Activated CD8-positive, alpha-beta T cell treated with anti-CD3 and anti-CD28 coated beads for 36 hours (primary cell): ENCODE measurements at regions not wholly inside any gene's neighbourhood (a gene's known extent, or its start where the extent isn't known, plus 50 kb on each side); places are given as distances from the start of the nearest gene placed in this dataset.

ENCODE experiments used
- ATAC-seq: fragments of 200-7000 bp; cut with Tn5 transposase; one replicate; pipeline ENCODE4 v1.10.0; 2021; ENCODE audit warnings: mild to moderate bottlenecking, moderate library complexity
- CTCF ChIA-PET: fragments of 350-600 bp; sonication (Branson Sonifier 250); formaldehyde crosslinking; loops from one replicate; lab custom pipeline; 2021; ENCODE audit warnings: antibody characterized with exemption; lab: Charles Lee
- POLR2A ChIA-PET: fragments of 350-600 bp; sonication (Branson Sonifier 250); formaldehyde crosslinking; loops from one replicate; lab custom pipeline; 2021; ENCODE audit warnings: antibody characterized with exemption; lab: Charles Lee
- DNase-seq: peaks from one replicate; pipeline ENCODE4 v3.0.0-alpha.2; 2020
- H3K27ac Mint-ChIP-seq: one replicate; pipeline ENCODE4 v1.8.0; 2021; ENCODE audit warnings: mild to moderate bottlenecking, mixed read lengths
- H3K27me3 Mint-ChIP-seq: one replicate; pipeline ENCODE4 v1.8.0; 2021; ENCODE audit warnings: mixed read lengths
- H3K36me3 Mint-ChIP-seq: one replicate; pipeline ENCODE4 v1.8.0; 2021; ENCODE audit warnings: low read depth, mixed read lengths
- H3K4me1 Mint-ChIP-seq: one replicate; pipeline ENCODE4 v1.8.0; 2021; ENCODE audit warnings: low read depth, mixed read lengths
- H3K4me3 Mint-ChIP-seq: one replicate; pipeline ENCODE4 v1.8.0; 2021; ENCODE audit warnings: mild to moderate bottlenecking, moderate library complexity, mixed read lengths
- H3K9me3 Mint-ChIP-seq: one replicate; pipeline ENCODE4 v1.8.0; 2021; ENCODE audit warnings: mixed read lengths
- CTCF ChIP-seq: fragments of 200-600 bp; IDR thresholded peaks from one replicate; pipeline ENCODE4 v1.8.0; 2022; ENCODE audit warnings: antibody characterized with exemption, mild to moderate bottlenecking
- intact Hi-C: fragments of 100-400 bp; cut with micrococcal nuclease; formaldehyde crosslinking; loops from one replicate; pipeline ENCODE4 v1.10.0; 2022

GRCh38 chr5:72651109-72651508 is 143.9 kb upstream of the ZNF366 start:
- intact Hi-C loops: no loop called here
- DNase-seq: no peak
- H3K4me1 Mint-ChIP-seq: no peaks in the 10 kb centered on the region
- no peaks in the 10 kb centered on the region for H3K36me3 Mint-ChIP-seq
- H3K27ac Mint-ChIP-seq: no peak overlapping the region
- CTCF ChIA-PET: no interaction called here
- ATAC-seq: no peak
- no peak overlapping the region for H3K4me3 Mint-ChIP-seq
- no peaks in the 10 kb centered on the region for H3K9me3 Mint-ChIP-seq
- H3K27me3 Mint-ChIP-seq: peaks cover 2% of the 10 kb centered on the region
- POLR2A ChIA-PET: no interaction called here
- no peak for TF ChIP-seq CTCF

- POLR2A ChIA-PET: interaction anchor here (0.8 kb wide), 1 partner anchor 174 kb away, joined by 3 read pairs; no protein-coding TSS in a partner anchor
- no peak for DNase-seq
- ATAC-seq: no peak
These were observed 142.2 kb upstream of the ZNF366 start for GRCh38 chr5:72649449-72649848.

GRCh38 chr5:72648480-72648879 is 141.3 kb upstream of the ZNF366 start:
- Mint-ChIP-seq H3K27me3 (peaks cover 2% of the 10 kb centered on the region), H3K27ac (no peak overlapping the region), H3K4me3 (no peak overlapping the region), H3K4me1 (no peaks in the 10 kb centered on the region), H3K9me3 (no peaks in the 10 kb centered on the region), H3K36me3 (no peaks in the 10 kb centered on the region)
- ChIA-PET POLR2A (interaction anchor here (0.8 kb wide), 1 partner anchor 175 kb away, joined by 3 read pairs; no protein-coding TSS in a partner anchor), CTCF (no interaction called here)
- no peak for TF ChIP-seq CTCF
- intact Hi-C loops: no loop called here
- DNase-seq (no peak), ATAC-seq (no peak)

More at GRCh38 chr5:72649449-72649848, 142.2 kb upstream of the ZNF366 start:
- H3K4me1 Mint-ChIP-seq: no peaks in the 10 kb centered on the region
- no peak overlapping the region for H3K27ac Mint-ChIP-seq
- intact Hi-C loops: no loop called here
- no peaks in the 10 kb centered on the region for H3K9me3 Mint-ChIP-seq
- CTCF ChIA-PET: no interaction called here
- peaks cover 2% of the 10 kb centered on the region for H3K27me3 Mint-ChIP-seq
- H3K36me3 Mint-ChIP-seq: no peaks in the 10 kb centered on the region
- no peak for TF ChIP-seq CTCF
- H3K4me3 Mint-ChIP-seq: no peak overlapping the region

- intact Hi-C loops: no loop called here
- H3K36me3 Mint-ChIP-seq: no peaks in the 10 kb centered on the region
- DNase-seq (no peak), ATAC-seq (no peak)
- H3K9me3 Mint-ChIP-seq: no peaks in the 10 kb centered on the region
- no peak for TF ChIP-seq CTCF
- no peak overlapping the region for H3K4me3 Mint-ChIP-seq
- no peaks in the 10 kb centered on the region for H3K4me1 Mint-ChIP-seq
- no peak overlapping the region for H3K27ac Mint-ChIP-seq
- ChIA-PET POLR2A (no interaction called here), CTCF (no interaction called here)
- peaks cover 4% of the 10 kb centered on the region for H3K27me3 Mint-ChIP-seq
These were observed 140.6 kb upstream of the ZNF366 start for GRCh38 chr5:72647806-72648205.

- Mint-ChIP-seq H3K36me3 (no peaks in the 10 kb centered on the region), H3K9me3 (no peaks in the 10 kb centered on the region), H3K27ac (no peak overlapping the region), H3K4me3 (no peak overlapping the region), H3K27me3 (peaks cover 4% of the 10 kb centered on the region), H3K4me1 (no peaks in the 10 kb centered on the region)
- intact Hi-C loops: no loop called here
- no peak for TF ChIP-seq CTCF
- ChIA-PET POLR2A (no interaction called here), CTCF (no interaction called here)
- DNase-seq (no peak), ATAC-seq (no peak)
These were observed 139.1 kb upstream of the ZNF366 start for GRCh38 chr5:72646246-72646866.
